ENCODE measurements at regions not wholly inside any gene's neighbourhood (a gene's known extent, or its start where the extent isn't known, plus 50 kb on each side); places are given as distances from the start of the nearest gene placed in this dataset.

GRCh38 chr10:117911684-117912083 is 135.1 kb downstream of the RAB11FIP2 start:
- no peak for DNase-seq (ENCODE audit: low read depth)
- no peak overlapping the region for H3K4me3 ChIP-seq (replicated peaks; ENCODE audit: low read depth, low read length)
- no peak for TF ChIP-seq CTCF (IDR thresholded peaks at IDR 0.05; ENCODE audit: low read length, missing control alignments)

- DNase-seq (ENCODE audit: low read depth), result no peak
- no peak for TF ChIP-seq CTCF (IDR thresholded peaks at IDR 0.05; ENCODE audit: low read length, missing control alignments)
- H3K4me3 ChIP-seq (replicated peaks; ENCODE audit: low read depth, low read length), result no peak overlapping the region
These were observed 132.4 kb downstream of the RAB11FIP2 start for GRCh38 chr10:117914334-117914733.

- no peak for DNase-seq (ENCODE audit: low read depth)
- TF ChIP-seq CTCF (IDR thresholded peaks at IDR 0.05; ENCODE audit: low read length, missing control alignments), result no peak
- no peak overlapping the region for H3K4me3 ChIP-seq (replicated peaks; ENCODE audit: low read depth, low read length)
These were observed 125.8 kb downstream of the RAB11FIP2 start for GRCh38 chr10:117920956-117921355.

- no peak overlapping the region for H3K4me3 ChIP-seq (replicated peaks; ENCODE audit: low read depth, low read length)
- no peak for DNase-seq (ENCODE audit: low read depth)
- no peak for TF ChIP-seq CTCF (IDR thresholded peaks at IDR 0.05; ENCODE audit: low read length, missing control alignments)
These were observed 125.3 kb downstream of the RAB11FIP2 start for GRCh38 chr10:117921421-117921820.

- H3K4me3 ChIP-seq (replicated peaks; ENCODE audit: low read depth, low read length), result no peak overlapping the region
- TF ChIP-seq CTCF (IDR thresholded peaks at IDR 0.05; ENCODE audit: low read length, missing control alignments), result no peak
- DNase-seq (ENCODE audit: low read depth), result no peak
These were observed 121.9 kb downstream of the RAB11FIP2 start for GRCh38 chr10:117924820-117925219.

- no peak for TF ChIP-seq CTCF (IDR thresholded peaks at IDR 0.05; ENCODE audit: low read length, missing control alignments)
- H3K4me3 ChIP-seq (replicated peaks; ENCODE audit: low read depth, low read length), result no peak overlapping the region
- DNase-seq (ENCODE audit: low read depth), result no peak
These were observed 121.4 kb downstream of the RAB11FIP2 start for GRCh38 chr10:117925369-117925768.

GRCh38 chr10:117926491-117926890 is 120.2 kb downstream of the RAB11FIP2 start:
- H3K4me3 ChIP-seq (replicated peaks; ENCODE audit: low read depth, low read length), result no peak overlapping the region
- no peak for TF ChIP-seq CTCF (IDR thresholded peaks at IDR 0.05; ENCODE audit: low read length, missing control alignments)
- DNase-seq (ENCODE audit: low read depth), result peak; percentile 13
